ENCODE measurements at regions not wholly inside any gene's neighbourhood (a gene's known extent, or its start where the extent isn't known, plus 50 kb on each side); places are given as distances from the start of the nearest gene placed in this dataset.
A peak's percentile ranks its signal among the peaks of the same experiment; 100 is the strongest.

DNA sequence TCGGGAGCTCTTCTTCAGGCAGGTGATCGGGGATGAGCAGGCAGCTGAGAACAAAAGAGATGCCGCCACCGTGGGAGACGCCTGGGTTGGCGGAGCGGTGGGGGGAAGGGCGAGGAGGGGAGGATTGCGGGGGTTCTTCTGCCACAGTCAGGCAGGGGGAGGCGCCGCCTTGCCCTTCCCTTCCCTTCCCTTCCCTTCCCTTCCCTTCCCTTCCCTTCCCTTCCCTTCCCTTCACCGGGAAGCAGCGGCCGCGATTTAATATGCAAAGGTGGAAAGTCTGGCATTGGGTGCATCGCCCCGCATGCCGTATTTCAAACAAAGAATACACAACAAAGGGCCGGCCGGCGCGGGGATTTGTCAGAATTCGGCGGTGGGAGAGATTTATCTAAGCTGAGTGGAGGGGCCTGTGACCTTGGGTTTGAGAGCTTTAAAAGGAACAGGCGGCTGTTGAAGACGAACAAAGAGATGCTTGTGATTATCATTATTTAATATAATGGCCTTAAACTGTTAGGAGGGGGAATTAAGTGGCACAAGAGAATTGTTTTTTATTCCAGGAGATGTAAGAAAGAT lies 262.3 kb upstream of the TNRC6C start:
- ChIA-PET CTCF (ENCODE audit: partially characterized antibody) (interaction anchor here (0.7 to 1.7 kb wide), 6 partner anchors 42 to 264 kb away, joined by 3 to 5 read pairs (median 4); no protein-coding TSS in a partner anchor), POLR2A (ENCODE audit: partially characterized antibody) (interaction anchor here (0.6 to 1.7 kb wide), 4 partner anchors 57 to 417 kb away, joined by 3 to 5 read pairs (median 3); partner anchors contain the start of gene TNRC6C)
- no peaks in the 10 kb centered on the region; the same call in 1 of the 2 replicates for H3K23me2 ChIP-seq (ENCODE audit: low read depth, low read length)
- H2BK12ac ChIP-seq (ENCODE audit: low read depth, low read length): no peak overlapping the region
- H3K36me3 ChIP-seq (ENCODE audit: control insufficient read depth in 2 of 4, insufficient read depth in 4 of 4, low read length in 3 of 4): no peaks in the 10 kb centered on the region
- no peaks in the 10 kb centered on the region for H3K79me1 ChIP-seq (ENCODE audit: low read depth, low read length)
- H3K4me2 ChIP-seq (ENCODE audit: insufficient read depth in 1 of 2, low read depth in 2 of 2, low read length in 2 of 2): peak overlapping the region; percentile 44 to 64
- H3K4me3 ChIP-seq (ENCODE audit: extremely low read depth in 1 of 4, insufficient read depth in 2 of 4, low read depth in 3 of 4, low read length in 4 of 4): peak overlapping the region; percentile 21 to 73 (median 36); a peak in 7 of 8 replicates
- H3K56ac ChIP-seq (replicated peaks; ENCODE audit: insufficient read length, low read depth, low read length): no peak overlapping the region
- no peaks in the 10 kb centered on the region for H3K79me2 ChIP-seq (ENCODE audit: control insufficient read depth in 1 of 2, insufficient read depth in 2 of 2, low read length in 2 of 2)
- no peak overlapping the region for H3K18ac ChIP-seq (ENCODE audit: extremely low read depth, low read length)
- H3K4me1 ChIP-seq (replicated peaks in 1 of 4; ENCODE audit: control insufficient read depth in 3 of 4, insufficient read depth in 4 of 4, low read length in 3 of 4): peaks cover 0 to 18% (median 12%) of the 10 kb centered on the region in 4 experiments; a peak in 6 of 7 replicates
- H4K20me1 ChIP-seq (replicated peaks in 1 of 2; ENCODE audit: control insufficient read depth in 1 of 2, insufficient read depth in 2 of 2, low read length in 2 of 2): peaks cover 0 to 2% of the 10 kb centered on the region in 2 experiments
- WGBS, 2 experiments (ENCODE audit: extremely low coverage in 1 of 2, insufficient coverage in 1 of 2, insufficient read length in 1 of 2, insufficient replicate concordance in 2 of 2, low coverage in 1 of 2, low lambda C conversion rate in 2 of 2, missing lambda C conversion rate in 1 of 2): 4% methylated on average over 16 of the region's 26 CpGs; no CpG with 5 or more reads in 1 of the 2 experiments
- peaks cover 0 to 24% (median 17%) of the 10 kb centered on the region in 4 experiments; a peak in 5 of 7 replicates for H3K27me3 ChIP-seq (replicated peaks in 1 of 4; ENCODE audit: control insufficient read depth in 3 of 4, extremely low read depth in 1 of 4, insufficient read depth in 3 of 4, low read length in 3 of 4)
- no peak overlapping the region for H3K4ac ChIP-seq (replicated peaks; ENCODE audit: insufficient read length, low read depth, low read length)
- H3K9ac ChIP-seq (replicated peaks in 1 of 4; ENCODE audit: extremely low read depth in 1 of 4, low read depth in 3 of 4, low read length in 3 of 4): no peak overlapping the region
- H3K9me3 ChIP-seq (ENCODE audit: insufficient read depth in 2 of 2, low read depth in 1 of 2, low read length in 1 of 2): no peaks in the 10 kb centered on the region
- H2BK5ac ChIP-seq (ENCODE audit: low read depth, low read length): no peak overlapping the region; the same call in 1 of the 2 replicates
- DNase-seq (ENCODE audit: low read depth in 1 of 2, low spot score in 2 of 2) (no peak), FAIRE-seq (no peak)
- H4K5ac ChIP-seq (ENCODE audit: insufficient read length, low read depth, low read length): no peak overlapping the region
- no peak overlapping the region for H3K14ac ChIP-seq (ENCODE audit: insufficient read length)
- no peak overlapping the region for H2AK5ac ChIP-seq (ENCODE audit: low read depth, low read length)
- no peak for TF ChIP-seq ZNF274 (IDR thresholded peaks at IDR 0.05; ENCODE audit: borderline replicate concordance, extremely low read depth, low read length)
- TF ChIP-seq SUZ12 (IDR thresholded peaks at IDR 0.05; ENCODE audit: low read length): 0 out of 2 replicates have a peak, but pooled peaks have one; percentile 13
- TF ChIP-seq KDM4A (IDR thresholded peaks at IDR 0.05; ENCODE audit: low read depth, low read length, severe bottlenecking): peak; percentile 15
- no peak for TF ChIP-seq TAF1 (IDR thresholded peaks at IDR 0.05; ENCODE audit: low read depth, low read length)
- peak; percentile 51 for TF ChIP-seq ASH2L (IDR thresholded peaks at IDR 0.05; ENCODE audit: low read length)
- TF ChIP-seq KDM1A (IDR thresholded peaks at IDR 0.05; ENCODE audit: borderline replicate concordance, low read length): peak; percentile 4; the same call in 1 of the 2 replicates
- peak overlapping the region; percentile 18 for H4K91ac ChIP-seq (replicated peaks; ENCODE audit: insufficient read length, low read length)
- no peak overlapping the region; the same call in 1 of the 2 replicates for H4K8ac ChIP-seq (ENCODE audit: extremely low read depth, insufficient read depth, low read length)
- no peak overlapping the region for H3K27ac ChIP-seq (ENCODE audit: low read depth, low read length)
- no peak overlapping the region for H3K23ac ChIP-seq (ENCODE audit: insufficient read length)
- H2BK20ac ChIP-seq (ENCODE audit: low read length): no peak overlapping the region
- no peak overlapping the region for H2BK15ac ChIP-seq (ENCODE audit: low read length)
- peak overlapping the region; percentile 51 for H2AFZ ChIP-seq (ENCODE audit: low read length)
- H2BK120ac ChIP-seq (replicated peaks; ENCODE audit: low read depth, low read length): no peak overlapping the region
